HG03565 (cell line): ENCODE measurements at regions not wholly inside any gene's neighbourhood (a gene's known extent, or its start where the extent isn't known, plus 50 kb on each side); places are given as distances from the start of the nearest gene placed in this dataset.
"Not testable (repeated sequence)": the region's sequence is repeated elsewhere in the genome, so short reads cannot be mapped to it uniquely, and the experiment has no call there.

Source experiments
- ATAC-seq: cut with Tn5 transposase; IDR thresholded peaks from one replicate; pipeline ENCODE4 v1.9.1; 2021; ENCODE audit warnings: mild to moderate bottlenecking, moderate library complexity; ENCODE audit not compliant: unreplicated experiment

DNA sequence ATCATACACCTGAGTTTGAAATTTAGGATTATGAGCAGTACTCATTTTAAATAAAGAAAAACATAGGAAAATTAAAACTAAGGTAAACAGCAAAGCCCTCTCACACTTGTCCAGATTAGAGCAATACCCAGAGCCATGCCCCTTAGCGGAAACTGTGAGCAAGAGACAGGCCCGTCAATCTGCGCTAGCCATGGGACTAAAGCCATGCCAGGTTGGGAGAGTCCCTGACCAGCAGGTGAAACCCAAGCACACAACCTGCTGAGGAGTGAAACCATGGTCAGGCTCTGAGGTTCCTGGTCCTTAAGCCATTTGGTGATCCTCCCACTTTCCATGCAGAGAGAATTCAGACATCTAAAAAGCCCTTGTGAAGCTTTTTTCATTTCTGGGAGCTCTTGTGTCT lies 494.3 kb downstream of the STK39 start:
- no peak for ATAC-seq

DNA sequence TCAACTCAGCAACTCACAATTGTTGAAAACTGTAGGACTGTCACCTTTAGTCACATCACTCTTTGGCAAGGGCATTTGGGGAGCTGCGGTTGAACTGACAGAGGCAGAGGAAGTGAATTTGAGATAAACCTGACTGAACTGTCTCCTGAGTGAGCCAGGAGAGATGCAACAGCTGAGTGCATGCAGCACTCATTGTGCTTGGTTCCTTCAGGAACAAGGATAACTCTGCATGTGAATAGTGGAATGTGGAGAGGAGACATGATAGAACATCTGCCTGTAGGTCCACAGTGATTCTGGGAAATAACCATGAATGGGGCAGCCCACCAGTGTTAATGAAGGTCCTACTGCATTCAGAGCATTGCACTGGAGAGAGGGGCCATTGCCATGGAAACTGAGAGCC lies 494.7 kb downstream of the STK39 start:
- ATAC-seq: no peak

DNA sequence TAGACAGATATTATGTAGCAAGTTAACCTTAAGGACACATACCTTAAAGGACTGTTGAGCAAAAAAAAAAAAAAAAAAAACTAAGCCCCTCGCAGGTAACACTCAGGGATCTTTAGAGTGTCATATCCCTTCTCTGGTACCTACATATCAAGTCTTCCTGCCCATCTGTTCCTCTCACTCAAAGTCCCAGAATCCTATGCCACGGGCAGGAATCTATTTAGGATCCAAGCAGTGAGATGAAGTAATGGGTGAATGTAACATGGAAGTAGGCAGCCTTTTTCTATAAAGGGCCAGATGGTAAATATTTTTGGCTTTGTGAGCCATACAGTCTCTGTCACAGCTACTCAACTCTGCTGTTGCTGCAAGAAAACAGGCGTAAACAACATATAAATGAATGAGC lies 496.7 kb downstream of the STK39 start:
- no peak for ATAC-seq

DNA sequence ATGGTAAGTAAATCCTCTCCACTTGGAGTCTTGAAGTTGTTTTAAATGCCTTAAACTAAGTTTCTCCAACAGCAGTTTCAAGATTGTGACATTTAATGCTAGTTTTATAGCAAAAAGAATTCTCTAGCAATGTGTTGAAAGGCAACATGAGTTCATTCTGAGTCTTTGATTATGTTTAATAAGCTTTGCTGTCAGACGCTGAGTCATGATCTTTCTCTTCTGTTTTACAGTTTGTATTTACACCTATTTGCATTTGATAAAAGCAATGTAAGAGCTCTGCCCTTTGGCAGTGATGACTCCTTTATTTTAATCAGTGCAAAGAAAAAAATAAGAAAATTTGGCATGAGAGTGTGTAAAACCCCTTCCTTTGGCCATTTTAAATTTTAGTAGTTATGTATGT lies 497.7 kb downstream of the STK39 start:
- ATAC-seq: no peak

DNA sequence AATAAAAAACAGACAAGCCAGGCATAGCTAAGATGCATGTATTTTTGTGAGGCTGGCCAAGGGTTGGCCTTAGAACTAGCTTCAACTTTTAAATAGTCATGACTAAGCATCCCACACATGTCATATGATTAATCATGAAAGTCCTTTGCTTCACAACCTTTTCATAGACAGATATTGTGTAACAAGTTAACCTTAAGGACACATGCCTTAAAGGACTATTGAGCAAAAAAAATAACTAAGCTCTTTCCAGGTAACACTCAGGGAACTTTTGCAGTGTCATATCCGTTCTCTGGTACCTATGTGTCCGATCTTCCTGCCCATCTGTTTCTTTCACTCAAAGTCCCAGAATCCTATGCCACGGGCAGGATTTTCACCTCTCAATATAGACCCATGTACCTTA lies 498.4 kb downstream of the STK39 start:
- no peak for ATAC-seq

DNA sequence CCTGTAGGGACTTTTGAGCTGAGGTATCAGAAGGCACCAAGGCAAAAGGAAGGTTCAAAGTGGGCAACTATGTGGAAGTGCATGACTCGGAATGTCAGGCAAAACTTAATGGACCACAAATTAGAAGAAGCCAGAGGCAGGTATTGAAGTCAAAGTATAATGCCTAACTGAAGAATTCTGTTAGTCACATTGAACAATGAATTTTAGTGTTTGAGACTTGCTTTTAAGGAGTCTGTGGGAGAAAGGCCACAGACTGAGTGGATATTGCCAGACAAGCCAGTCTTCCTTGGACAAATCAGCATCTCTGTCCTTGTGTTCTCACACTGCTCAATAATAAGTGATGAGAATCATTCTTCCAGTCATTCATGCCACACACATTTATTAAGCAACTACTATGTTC lies 498.9 kb downstream of the STK39 start:
- no peak for ATAC-seq

DNA sequence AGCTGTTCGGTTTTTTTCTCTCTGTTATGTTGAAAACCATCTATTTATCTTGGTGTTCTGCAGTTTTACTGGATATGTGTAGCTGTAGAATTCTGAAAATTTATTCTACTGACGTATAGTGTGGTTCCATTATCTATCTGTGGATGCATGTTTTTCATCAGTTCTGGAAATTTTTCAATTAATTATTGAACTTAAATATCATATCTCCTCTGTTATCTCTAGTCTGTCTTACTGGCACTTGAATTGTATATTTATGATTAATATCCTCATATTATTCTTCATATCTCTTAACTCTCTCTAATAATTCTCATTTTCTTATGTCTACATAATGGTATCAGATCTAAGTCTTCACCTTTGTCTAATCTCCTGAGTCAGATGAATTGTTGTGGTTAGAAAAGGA lies 501.7 kb downstream of the STK39 start:
- no peak for ATAC-seq

DNA sequence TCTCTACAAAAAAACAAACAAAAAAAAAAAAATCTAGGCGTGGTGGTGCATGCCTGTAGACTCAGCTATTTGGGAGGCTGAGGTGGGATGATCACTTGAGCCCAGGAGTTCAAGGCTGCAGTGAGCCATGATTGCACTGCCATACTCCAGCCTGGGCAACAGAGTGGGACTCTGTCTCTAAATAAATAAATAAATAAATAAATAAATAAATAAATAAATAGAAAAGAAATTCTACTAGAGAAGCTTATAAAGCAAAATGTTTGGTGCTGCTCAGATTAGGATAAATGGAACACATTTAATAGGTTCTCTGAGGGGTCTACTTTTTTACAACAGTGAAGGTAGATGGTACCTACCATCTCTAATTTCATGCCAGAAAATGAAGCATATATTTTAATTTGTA lies 507.5 kb downstream of the STK39 start:
- not testable (repeated sequence) for ATAC-seq

DNA sequence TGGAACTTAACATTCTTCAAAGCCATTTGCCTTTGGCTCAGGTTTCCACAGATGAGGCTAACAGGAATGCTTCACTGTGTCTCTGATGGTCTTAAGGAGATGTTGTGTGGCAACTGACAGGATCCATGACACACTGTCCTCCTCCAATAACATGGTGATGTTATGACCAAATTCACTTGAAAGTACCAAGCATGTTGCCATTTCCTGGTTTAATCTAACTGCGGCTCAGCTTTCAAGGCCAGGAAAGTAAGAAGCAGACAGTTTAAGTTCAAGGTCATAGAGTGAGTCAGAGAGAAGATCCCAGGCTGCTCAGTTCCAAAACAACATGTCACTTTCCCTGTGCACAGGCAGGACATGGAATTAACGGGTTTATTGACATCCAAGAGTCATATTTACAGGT lies 513.6 kb downstream of the STK39 start:
- ATAC-seq: no peak

DNA sequence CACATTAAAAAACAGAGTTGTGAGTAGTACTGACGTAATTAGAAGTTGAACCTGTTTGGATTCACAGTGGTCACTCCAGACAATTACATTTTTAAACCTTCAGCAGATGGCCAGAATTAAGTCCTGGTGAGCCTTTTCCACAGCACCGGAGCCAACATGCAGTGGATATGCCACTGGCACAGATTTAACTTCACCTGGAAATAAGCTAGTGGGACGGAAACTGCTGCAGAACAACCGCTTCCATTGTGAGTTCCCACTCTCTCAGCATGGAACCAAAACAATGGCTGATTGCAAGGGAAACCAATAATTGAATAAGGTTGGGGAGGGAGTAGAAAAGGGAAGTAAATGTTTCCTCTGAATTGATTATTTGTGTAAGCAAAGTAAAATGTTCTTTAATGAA lies 515.1 kb downstream of the STK39 start:
- no peak for ATAC-seq

DNA sequence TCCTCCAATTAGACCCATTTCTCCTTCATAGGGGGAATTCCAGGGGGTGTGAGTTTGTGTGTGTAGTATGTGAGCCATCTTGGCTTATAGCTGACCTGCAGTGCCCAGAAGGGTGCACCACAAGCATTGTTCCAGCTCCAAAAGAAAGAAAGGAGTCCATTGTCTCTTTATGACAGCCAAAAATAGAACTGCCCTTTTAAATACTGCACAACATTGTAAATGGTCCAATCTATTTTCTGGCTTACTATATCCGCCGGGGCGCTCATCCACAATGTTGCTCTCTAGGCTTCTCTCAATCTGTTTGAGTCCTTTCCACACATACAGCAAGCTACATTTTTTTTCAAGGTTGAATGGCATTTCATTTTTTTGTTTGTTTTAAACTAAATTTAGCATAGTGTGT lies 517.5 kb downstream of the STK39 start:
- ATAC-seq: no peak

DNA sequence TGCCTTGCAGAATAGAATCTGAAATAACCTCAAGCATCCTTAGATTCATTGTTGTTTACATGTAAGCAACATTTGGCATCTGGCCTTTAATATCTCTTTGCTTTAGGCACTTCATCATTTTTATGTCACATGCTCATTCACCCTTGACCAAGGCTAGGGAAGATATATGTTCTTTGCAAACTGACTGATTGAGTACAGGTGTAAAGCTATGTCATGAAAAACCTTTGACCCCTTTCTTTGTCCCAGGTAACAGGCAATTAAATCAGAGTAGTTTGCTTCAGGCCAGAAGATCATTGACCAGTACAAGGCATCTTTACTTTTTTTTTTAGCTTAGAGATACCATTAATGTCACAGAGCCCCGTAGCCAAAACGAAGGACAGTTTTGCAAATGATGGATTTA lies 520.6 kb downstream of the STK39 start:
- no peak for ATAC-seq

DNA sequence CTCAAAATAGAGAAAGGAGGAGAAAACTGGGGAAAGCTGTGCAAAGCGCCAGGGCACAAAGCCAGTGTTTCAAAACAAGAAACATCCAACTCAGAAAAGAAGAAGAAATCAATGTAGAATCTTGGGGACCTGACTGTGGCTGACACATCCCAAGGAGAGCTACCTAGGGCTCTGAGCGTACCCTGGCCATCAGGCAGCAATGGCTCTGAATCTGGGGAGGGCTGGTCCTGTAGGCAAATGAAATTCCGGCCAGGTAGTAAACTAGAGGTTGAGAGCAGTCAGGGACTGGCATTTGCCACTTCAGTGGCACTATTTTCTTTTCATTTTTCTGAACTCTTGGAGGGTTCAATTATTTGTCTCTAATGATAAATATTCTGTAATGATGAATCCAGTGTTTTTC lies 525.8 kb downstream of the STK39 start:
- ATAC-seq: no peak

DNA sequence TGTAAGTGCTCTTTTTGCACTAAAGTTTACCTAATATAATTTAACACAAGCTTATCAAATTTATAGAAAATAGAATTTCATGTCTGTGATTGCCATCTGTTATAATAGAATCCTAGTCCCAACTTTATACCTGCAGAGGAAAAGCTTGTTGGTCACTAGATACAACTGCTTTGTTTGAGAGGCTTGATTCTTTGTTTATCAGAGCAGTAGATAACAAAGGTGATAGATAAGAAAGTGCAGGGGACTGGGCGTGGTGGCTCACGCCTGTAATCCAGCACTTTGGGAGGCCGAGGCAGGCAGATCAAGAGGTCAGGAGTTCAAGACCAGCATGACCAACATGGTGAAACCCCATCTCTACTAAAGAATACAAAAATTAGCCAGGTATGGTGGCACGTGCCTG lies 528.0 kb downstream of the STK39 start:
- ATAC-seq: no peak

DNA sequence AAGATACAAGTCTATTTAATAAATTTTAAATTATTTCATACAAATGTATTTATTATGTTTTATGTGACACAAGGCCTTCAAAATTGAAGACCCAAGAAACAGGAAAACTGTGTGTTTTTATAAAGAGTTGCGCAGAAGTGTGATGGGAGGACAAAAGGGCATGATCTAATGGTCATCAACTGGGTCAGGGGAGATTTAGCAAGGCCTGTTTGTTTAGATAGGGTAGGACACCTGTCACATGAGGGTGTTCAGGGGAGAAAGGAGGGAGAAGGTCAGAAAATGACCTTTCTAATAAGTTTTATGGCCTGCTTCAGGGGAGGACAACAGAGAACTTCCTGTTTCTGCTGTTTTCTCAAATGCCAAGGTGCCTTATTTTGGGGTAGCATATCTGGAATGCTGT lies 528.8 kb downstream of the STK39 start:
- no peak for ATAC-seq

DNA sequence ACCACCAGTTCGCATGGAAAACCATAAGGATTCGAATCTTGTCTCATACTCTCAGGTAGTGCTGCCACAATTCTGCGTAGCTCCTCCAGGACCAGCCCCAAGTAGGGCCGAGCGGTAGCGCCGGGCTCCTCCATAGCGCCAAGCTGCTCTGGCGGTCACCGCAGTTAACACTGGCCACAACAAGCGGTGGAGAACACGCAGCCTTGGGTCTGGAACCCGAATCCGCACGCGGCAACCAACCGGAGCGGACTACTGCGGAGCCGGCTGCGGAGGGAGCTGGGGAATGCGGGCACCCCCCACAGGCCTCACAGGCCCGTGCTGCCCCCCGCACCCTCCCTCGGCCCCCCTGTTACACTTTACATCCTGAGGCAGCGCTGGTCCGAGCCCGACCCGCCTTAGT lies 531.5 kb downstream of the STK39 start:
- no peak for ATAC-seq

DNA sequence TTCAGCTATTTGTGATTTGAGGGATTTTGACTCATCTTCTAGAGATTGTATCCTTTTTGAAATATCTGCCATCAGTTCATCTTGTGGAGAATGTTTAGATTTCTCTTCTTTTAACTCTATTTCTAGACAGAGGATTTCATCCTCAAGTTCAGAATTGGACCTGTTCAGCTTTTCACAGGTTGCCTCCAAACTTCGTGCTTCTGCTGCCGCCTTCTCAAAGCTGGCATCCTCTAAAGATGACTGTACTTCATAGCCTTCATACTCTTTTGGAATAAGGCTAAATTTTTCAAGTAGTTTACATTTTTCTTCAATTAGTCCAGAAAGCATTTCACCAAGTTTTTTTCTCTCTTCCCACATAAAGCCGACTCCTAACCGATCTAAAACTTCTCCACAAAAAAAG lies 531.9 kb downstream of the STK39 start:
- not testable (repeated sequence) for ATAC-seq

DNA sequence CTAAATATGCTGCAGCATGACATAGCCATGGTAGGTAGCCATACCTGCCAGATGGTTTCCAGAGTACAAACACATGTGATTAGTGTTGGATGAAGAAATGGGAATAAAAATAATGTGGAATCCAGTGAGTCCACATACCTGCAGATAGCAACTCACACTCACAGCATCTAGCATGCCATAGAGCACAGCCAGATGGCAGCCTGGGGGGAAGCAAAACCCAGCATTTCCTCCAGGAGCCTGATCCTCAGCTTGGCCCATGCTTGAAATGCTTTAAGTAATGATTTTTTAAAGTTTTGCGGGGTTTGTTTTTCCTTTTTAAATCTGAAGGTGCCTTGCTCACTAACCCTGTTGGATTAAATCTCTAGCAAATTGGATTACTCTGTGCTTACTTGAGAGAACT lies 535.1 kb downstream of the STK39 start:
- no peak for ATAC-seq

DNA sequence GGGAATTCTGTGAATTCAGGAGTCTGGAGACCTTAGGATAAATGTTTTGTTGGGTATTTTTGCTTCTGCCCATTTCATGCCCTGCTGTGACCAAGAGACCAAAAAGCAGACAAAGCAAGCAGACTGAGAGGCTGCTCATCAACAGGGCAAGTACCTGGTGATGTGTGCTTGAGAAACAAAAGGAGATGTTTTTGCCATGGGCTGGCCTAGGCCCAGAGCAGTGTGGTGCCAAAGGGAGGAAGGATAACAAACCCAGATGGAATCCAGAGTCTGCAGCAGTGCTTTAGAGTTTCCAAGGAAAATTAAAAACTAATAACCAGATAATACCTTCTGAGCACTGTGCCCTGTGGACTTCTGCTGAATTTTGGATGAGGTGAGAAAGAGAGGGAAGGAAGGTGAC lies 538.4 kb downstream of the STK39 start:
- no peak for ATAC-seq

DNA sequence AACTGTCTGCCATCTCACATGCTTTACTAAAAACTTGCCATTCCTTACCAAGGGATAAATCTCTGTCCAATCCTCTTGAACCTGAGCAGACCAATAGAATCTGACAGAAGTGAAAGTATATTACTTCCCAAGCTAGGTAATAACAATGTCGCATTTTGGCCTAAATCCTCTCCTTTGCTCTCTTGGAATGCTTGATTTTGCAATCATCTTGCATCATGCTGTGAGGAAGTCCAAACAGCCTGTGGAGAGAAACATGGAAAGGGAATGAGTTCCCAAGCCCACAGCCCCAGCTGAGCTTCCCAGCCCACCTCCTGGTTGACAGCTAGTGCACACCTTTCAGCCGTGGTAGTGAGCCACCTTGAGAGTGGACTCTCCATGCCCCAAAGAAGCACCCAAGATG lies 540.6 kb downstream of the STK39 start:
- no peak for ATAC-seq

DNA sequence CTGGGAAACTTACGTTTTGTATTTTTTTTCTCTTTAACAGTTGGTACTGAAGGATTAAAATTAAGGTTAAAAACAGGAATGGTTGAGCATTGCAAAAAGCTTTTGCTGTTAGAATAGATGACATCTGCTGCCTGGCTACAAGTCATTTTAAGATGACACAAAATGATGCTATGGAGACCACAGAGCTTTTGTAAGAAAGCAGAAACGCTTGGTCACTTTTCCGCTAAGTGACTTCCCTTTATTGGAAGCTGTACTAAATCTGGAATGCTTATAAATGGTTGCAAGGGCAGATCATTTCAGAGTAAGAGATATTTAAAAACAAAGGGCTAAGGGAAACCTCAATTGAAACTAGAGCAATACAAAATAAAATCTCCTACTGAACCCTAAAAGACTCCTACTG lies 544.0 kb downstream of the STK39 start:
- ATAC-seq: no peak

DNA sequence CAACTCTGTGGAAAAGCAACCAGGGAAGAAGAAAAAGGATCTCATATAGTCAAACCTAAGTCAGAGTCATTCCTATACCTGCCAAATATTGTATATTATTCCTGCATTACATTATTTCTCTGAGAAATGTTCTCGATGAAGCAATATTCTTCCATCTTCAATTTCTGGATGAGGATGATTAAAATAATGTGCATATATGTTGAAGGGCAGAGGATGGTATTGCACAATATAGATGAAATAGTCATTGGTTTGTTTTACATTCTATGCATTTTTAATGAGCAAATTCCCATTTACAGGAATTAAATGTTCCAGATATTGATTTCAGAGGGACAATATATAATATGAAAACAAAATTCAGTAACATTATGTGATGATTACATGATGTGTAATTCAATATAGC lies 545.2 kb downstream of the STK39 start:
- no peak for ATAC-seq

DNA sequence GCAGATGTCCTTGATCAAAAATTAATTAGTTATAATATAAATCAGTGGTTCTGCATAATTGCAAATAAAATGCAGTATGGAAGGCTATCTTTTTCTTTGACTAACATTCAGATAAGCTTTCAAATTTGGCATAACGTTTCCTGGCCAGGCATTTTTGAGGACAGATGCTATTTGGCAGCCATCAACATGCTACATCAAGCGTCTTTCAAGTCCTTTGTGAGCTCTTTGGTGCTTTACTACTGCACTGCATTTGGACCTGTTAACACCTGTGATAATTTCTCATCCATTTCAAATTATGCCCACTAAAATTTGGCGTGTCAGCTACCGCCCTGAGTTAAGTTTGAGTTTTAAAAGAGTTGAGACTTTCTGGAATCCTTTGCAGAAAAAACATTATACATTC lies 545.7 kb downstream of the STK39 start:
- no peak for ATAC-seq

DNA sequence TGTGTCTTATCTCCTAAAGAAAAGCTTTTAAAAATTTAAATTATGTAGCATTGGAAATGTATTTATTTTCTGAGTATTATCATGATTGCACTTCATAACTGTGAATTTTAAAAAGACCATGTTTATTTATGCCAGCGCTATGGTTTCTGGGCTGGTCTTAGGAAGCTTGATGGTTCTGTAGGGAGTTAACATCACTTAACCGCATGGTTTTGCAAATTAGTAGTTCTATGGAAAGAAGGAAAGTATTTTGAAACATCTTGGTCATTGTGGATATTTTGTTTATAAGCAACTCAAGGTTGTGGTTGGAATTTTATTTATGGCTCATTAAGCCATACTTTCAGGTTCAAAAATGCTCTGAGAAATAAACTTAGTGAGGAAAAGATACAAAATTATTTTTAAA lies 549.4 kb downstream of the STK39 start:
- no peak for ATAC-seq
